C4-2B (cell line): ENCODE measurements at regions not wholly inside any gene's neighbourhood (a gene's known extent, or its start where the extent isn't known, plus 50 kb on each side); places are given as distances from the start of the nearest gene placed in this dataset.
"Not testable (repeated sequence)": the region's sequence is repeated elsewhere in the genome, so short reads cannot be mapped to it uniquely, and the experiment has no call there.

Experiments
- H3K27ac ChIP-seq: fragments of 450-650 bp; 2 replicates; pipeline ENCODE4 v1.5.1; 2017
- ZFX ChIP-seq: fragments of 450-650 bp; IDR thresholded peaks from 2 replicates; pipeline ENCODE4 v1.6.1; 2017
- TF ChIP-seq, protein P1 (sequence below): fragments of 450-650 bp; conservative IDR thresholded peaks from 2 replicates; pipeline ENCODE4 v1.5.1; 2017; ENCODE audit warnings: mild to moderate bottlenecking

DNA sequence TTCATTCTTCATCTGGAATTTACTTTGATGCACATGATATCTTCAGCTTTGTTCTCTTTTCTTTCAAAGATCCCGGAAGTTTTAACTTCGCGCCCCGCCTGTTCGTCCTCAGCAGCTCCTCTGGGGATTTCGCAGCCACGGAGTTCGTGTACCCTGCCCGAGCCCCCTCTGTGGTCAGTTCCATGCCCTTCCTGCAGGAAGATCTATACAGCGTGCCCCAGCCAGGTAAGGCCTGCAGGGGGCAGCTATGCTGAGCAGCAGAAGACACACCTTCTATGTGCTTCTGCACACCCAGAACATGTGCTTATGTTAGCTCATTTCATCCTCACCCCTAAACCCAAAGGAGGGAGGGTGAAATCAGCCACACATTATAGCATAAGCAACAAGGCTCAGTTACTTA, 79.7 kb upstream of the LYZL2 start:
- TF ChIP-seq, protein P1, sequence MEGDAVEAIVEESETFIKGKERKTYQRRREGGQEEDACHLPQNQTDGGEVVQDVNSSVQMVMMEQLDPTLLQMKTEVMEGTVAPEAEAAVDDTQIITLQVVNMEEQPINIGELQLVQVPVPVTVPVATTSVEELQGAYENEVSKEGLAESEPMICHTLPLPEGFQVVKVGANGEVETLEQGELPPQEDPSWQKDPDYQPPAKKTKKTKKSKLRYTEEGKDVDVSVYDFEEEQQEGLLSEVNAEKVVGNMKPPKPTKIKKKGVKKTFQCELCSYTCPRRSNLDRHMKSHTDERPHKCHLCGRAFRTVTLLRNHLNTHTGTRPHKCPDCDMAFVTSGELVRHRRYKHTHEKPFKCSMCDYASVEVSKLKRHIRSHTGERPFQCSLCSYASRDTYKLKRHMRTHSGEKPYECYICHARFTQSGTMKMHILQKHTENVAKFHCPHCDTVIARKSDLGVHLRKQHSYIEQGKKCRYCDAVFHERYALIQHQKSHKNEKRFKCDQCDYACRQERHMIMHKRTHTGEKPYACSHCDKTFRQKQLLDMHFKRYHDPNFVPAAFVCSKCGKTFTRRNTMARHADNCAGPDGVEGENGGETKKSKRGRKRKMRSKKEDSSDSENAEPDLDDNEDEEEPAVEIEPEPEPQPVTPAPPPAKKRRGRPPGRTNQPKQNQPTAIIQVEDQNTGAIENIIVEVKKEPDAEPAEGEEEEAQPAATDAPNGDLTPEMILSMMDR = no peak; the same call in 1 of the 2 replicates
- TF ChIP-seq ZFX = no peak
- H3K27ac ChIP-seq = no peak overlapping the region

DNA sequence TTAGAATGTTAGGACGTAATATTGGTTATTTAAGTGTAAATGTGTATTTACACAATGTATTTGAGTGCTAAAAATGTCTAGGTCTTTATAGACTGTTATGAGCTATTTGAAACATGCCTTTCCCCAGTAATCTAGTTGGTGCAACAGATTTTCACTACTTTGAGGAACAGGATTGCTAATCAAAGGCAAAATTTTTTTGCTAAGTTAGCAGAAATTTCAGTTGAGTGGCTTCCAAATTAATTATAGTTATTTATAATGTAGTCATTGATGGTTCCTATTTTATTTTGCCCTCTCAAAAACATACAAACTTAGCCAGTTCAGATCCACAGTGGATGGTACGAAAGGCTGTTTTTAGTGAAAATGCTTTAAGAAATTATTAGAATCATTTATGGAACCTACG, 78.7 kb upstream of the LYZL2 start:
- TF ChIP-seq, protein P1 = no peak
- TF ChIP-seq ZFX = no peak
- H3K27ac ChIP-seq = no peak overlapping the region

DNA sequence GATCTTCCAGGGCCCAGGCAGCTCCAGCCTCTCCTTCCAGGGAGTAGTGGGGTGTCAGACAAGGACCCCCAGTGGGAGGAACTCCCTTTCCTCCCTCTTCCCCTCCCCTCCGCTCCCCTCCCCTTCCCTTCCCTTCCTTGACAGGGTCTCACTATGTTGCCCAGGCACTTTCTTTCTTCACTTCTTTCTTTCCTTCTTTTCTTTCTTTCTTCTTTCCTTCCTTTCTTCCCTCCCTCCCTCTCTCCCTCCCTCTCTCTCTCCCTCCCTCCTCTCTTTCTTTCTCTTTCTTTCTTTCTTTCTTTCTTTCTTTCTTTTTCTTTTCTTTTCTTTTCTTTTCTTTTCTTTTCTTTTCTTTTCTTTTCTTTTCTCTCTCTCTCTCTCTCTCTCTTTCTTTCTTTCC, 76.6 kb upstream of the LYZL2 start:
- not testable (repeated sequence) for H3K27ac ChIP-seq

DNA sequence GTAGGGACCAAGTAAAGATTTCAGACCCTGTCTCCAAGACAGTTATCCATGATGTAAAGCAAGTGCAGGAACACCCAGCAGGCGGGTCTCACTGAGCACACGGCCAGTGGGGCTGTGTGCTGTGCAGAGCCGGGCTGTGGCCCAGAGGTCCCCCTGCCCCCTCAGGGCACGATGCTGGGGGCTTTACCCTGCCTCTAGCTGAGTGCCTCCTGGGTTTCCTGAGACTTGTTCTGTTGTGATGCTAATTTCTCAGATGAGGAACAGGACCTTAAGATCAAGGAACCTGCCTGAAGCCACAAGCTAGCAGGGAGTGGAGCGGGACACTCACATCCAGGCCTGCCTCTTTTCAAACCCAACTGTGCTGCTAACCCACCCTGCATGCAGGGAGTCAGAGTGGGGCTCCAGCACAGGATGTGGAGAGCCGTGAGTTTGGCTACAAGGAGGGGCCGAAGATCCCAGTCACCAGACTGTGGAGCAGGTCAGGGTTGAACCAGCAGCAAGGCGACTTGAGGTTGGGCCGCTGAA, 76.1 kb upstream of the LYZL2 start:
- no peak for TF ChIP-seq ZFX
- TF ChIP-seq, protein P1 = no peak
- no peak overlapping the region for H3K27ac ChIP-seq

DNA sequence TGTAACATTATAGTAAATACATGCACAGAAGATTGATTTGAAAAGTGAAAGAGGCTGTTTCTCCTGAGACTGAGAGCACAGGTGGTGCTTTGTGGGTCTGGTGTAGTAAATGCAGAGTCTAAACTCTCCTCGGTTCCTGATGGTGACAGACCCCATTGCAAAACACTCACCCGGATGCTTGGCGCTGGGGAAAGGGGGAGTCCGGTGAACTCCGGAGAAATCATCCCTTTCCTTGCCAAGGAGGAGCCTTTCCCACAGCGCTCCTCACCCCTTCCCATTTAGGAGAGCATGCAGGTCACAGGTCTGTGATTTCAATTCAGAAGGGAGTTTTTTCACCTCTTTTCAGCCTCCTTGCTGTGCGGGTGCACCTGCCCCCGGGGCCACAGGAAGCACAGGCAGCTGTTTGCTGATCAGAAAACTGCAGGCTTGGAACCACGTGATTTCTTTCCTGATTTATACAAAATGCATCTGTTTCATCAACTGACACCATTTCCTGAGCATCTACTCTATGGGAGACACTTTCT, 75.6 kb upstream of the LYZL2 start:
- no peak for TF ChIP-seq ZFX
- TF ChIP-seq, protein P1 = no peak
- H3K27ac ChIP-seq = no peak overlapping the region

DNA sequence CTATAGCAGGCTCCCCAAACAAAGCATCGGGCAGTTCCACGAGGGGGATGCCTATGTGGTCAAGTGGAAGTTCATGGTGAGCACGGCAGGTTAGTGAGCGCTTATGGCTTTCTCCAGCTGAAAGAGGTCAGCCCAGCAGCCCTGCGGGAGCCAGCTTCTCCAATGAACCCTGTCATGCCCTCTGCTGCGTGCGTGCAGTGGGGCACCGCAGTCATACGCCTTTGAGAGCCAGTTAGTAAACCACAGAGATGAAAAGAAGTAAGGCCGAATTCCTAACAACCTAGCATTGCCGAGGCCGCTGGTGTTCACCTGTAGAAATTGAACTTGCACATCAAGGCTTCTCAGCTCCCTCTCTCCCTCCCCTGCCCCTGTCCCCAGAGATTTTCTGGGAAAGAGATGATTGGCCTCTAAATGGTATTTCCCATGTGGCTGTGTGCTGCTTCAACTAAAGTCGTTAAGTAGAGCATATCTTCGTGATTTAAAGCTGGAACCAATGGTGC, 75.1 kb upstream of the LYZL2 start:
- not testable (repeated sequence) for H3K27ac ChIP-seq

DNA sequence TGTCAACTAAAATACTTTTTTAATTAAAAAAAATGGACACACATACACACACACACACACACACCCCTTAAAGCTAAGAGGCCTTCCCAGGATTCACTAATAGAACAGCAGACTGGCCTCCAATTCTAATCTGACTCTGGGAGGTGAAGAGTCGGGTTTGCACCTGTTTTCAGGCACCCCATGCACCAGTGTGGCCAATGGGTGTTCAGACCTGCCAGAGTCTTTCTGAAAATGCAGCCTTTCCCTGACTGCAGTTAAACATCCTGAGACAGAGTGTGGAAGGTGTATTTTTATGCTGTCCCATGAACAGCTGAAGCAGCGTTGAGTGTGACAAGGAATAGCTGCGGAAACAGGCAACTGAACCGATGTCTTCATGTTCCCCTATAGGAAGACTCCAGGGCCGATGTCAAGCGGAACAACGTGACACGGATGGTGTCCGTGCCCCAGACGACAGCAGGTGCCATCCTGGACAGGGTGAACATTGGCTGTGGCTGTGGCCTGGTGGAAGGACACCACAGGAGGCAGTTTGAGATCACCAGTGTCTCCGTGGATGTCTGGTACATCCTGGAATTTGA, 74.6 kb upstream of the LYZL2 start:
- H3K27ac ChIP-seq = no peak overlapping the region
- TF ChIP-seq, protein P1 = no peak
- no peak for TF ChIP-seq ZFX

DNA sequence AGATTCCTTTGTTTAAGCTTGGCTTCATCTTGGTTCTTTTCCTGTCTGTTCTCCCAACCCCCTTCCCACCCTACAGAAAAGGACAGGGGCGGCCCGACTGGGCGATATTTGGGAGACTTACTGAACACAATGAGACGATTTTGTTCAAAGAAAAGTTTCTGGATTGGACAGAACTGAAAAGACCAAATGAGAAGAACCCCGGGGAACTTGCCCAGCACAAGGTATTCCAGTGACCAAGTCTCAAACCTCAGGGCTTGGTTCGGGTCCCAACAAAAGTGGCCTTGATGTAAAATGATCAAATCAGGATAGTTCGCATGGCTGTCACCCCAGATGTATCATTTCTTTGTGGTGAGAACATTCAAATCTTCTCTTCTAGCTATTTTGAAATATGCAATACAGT, 73.9 kb upstream of the LYZL2 start:
- H3K27ac ChIP-seq = not testable (repeated sequence)

DNA sequence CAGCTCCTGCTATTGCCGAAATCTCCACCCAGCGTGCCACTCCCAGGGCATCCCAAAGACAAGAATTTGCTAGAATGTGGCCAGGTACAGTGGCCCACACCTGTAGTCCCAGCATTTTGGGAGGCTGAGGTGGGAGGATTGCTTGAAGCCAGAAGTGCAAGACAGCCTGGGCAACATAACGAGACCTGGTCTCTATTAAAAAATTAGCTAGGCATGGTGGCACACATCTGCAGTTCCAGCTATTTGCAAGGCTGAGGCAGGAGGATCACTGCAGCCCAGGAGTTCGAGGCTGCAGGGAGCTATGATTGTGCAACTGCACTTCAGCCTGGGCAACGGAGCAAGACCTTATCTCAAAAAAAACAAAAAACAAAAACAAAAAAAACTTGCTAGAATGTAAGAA, 73.3 kb upstream of the LYZL2 start:
- no peak for TF ChIP-seq ZFX
- TF ChIP-seq, protein P1 = no peak
- no peak overlapping the region for H3K27ac ChIP-seq
